ENCODE measurements at regions not wholly inside any gene's neighbourhood (a gene's known extent, or its start where the extent isn't known, plus 50 kb on each side); places are given as distances from the start of the nearest gene placed in this dataset.
A peak's percentile ranks its signal among the peaks of the same experiment; 100 is the strongest.

GRCh38 chr13:39132286-39133230, 94.3 kb downstream of the NHLRC3 start:
- TF ChIP-seq CTCF (IDR thresholded peaks at IDR 0.05; ENCODE audit: low read length, missing control alignments), result no peak
- no peak for DNase-seq (ENCODE audit: low read depth)
- no peak overlapping the region for H3K4me3 ChIP-seq (replicated peaks; ENCODE audit: low read depth, low read length)

GRCh38 chr13:39133781-39134180, 95.5 kb downstream of the NHLRC3 start:
- no peak for DNase-seq (ENCODE audit: low read depth)
- no peak overlapping the region for H3K4me3 ChIP-seq (replicated peaks; ENCODE audit: low read depth, low read length)
- no peak for TF ChIP-seq CTCF (IDR thresholded peaks at IDR 0.05; ENCODE audit: low read length, missing control alignments)

GRCh38 chr13:39134574-39134973, 96.3 kb downstream of the NHLRC3 start:
- TF ChIP-seq CTCF (IDR thresholded peaks at IDR 0.05; ENCODE audit: low read length, missing control alignments), result no peak
- no peak for DNase-seq (ENCODE audit: low read depth)
- no peak overlapping the region for H3K4me3 ChIP-seq (replicated peaks; ENCODE audit: low read depth, low read length)

GRCh38 chr13:39144391-39144790, 106.1 kb downstream of the NHLRC3 start:
- H3K4me3 ChIP-seq (replicated peaks; ENCODE audit: low read depth, low read length), result no peak overlapping the region
- DNase-seq (ENCODE audit: low read depth), result no peak
- TF ChIP-seq CTCF (IDR thresholded peaks at IDR 0.05; ENCODE audit: low read length, missing control alignments), result no peak

GRCh38 chr13:39144941-39145533, 106.8 kb downstream of the NHLRC3 start:
- TF ChIP-seq CTCF (IDR thresholded peaks at IDR 0.05; ENCODE audit: low read length, missing control alignments), result peak; percentile 91
- H3K4me3 ChIP-seq (replicated peaks; ENCODE audit: low read depth, low read length), result no peak overlapping the region
- peak; percentile 85 for DNase-seq (ENCODE audit: low read depth)

GRCh38 chr13:39148513-39148961, 110.3 kb downstream of the NHLRC3 start:
- no peak overlapping the region for H3K4me3 ChIP-seq (replicated peaks; ENCODE audit: low read depth, low read length)
- TF ChIP-seq CTCF (IDR thresholded peaks at IDR 0.05; ENCODE audit: low read length, missing control alignments), result no peak
- peak; percentile 57 for DNase-seq (ENCODE audit: low read depth)
